ENCODE measurements at regions not wholly inside any gene's neighbourhood (a gene's known extent, or its start where the extent isn't known, plus 50 kb on each side); places are given as distances from the start of the nearest gene placed in this dataset.

DNA sequence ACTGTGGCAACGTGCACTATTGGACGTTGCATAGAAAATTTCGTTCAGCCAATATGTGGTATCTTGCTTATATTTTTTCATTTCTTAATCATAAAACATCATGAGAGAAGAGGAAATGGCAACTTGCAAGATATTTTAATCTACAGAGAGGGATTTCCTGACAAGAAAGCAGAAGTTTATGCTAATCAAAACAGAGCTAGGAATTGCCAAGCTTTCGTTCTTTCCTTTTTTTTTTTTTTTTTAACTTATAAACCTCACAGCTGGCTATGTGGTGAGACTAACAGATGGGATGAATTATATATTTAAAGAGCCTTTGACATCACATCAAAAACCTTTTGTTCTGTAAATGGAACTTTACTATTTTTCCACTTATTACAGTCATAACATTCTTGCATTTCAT is 1136.9 kb upstream of the TMEFF2 start:
- TF ChIP-seq JUND (IDR thresholded peaks at IDR 0.05): no peak
- TF ChIP-seq, protein P1, sequence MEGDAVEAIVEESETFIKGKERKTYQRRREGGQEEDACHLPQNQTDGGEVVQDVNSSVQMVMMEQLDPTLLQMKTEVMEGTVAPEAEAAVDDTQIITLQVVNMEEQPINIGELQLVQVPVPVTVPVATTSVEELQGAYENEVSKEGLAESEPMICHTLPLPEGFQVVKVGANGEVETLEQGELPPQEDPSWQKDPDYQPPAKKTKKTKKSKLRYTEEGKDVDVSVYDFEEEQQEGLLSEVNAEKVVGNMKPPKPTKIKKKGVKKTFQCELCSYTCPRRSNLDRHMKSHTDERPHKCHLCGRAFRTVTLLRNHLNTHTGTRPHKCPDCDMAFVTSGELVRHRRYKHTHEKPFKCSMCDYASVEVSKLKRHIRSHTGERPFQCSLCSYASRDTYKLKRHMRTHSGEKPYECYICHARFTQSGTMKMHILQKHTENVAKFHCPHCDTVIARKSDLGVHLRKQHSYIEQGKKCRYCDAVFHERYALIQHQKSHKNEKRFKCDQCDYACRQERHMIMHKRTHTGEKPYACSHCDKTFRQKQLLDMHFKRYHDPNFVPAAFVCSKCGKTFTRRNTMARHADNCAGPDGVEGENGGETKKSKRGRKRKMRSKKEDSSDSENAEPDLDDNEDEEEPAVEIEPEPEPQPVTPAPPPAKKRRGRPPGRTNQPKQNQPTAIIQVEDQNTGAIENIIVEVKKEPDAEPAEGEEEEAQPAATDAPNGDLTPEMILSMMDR (IDR thresholded peaks at IDR 0.05 in 2 of 3, conservative IDR thresholded peaks at IDR 0.05 in 1 of 3; ENCODE audit: borderline replicate concordance in 1 of 3, insufficient read depth in 1 of 3, low read depth in 2 of 3, low read length in 2 of 3): no peak
- no peak for TF ChIP-seq POLR2A (IDR thresholded peaks at IDR 0.05; ENCODE audit: borderline replicate concordance, extremely low read depth, insufficient read depth, insufficient read length)
- TF ChIP-seq SP1 (IDR thresholded peaks at IDR 0.05; ENCODE audit: low read depth): no peak
- TF ChIP-seq CEBPB (IDR thresholded peaks at IDR 0.05; ENCODE audit: low read depth): no peak
- TF ChIP-seq, protein P2, sequence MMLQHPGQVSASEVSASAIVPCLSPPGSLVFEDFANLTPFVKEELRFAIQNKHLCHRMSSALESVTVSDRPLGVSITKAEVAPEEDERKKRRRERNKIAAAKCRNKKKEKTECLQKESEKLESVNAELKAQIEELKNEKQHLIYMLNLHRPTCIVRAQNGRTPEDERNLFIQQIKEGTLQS (IDR thresholded peaks at IDR 0.05): no peak
- TF ChIP-seq ZNF274 (IDR thresholded peaks at IDR 0.05; ENCODE audit: low read depth, low read length): no peak
- no peak for TF ChIP-seq POLR2AphosphoS5 (IDR thresholded peaks at IDR 0.05; ENCODE audit: low read depth, low read length)
- no peak for TF ChIP-seq EZH2 (IDR thresholded peaks at IDR 0.05)
- TF ChIP-seq EZH2phosphoT487 (IDR thresholded peaks at IDR 0.05; ENCODE audit: borderline replicate concordance): no peak
- TF ChIP-seq ZFX (IDR thresholded peaks at IDR 0.05): no peak

Measured in HCT116 (cell line).